ENCODE measurements at regions not wholly inside any gene's neighbourhood (a gene's known extent, or its start where the extent isn't known, plus 50 kb on each side); places are given as distances from the start of the nearest gene placed in this dataset.

DNA sequence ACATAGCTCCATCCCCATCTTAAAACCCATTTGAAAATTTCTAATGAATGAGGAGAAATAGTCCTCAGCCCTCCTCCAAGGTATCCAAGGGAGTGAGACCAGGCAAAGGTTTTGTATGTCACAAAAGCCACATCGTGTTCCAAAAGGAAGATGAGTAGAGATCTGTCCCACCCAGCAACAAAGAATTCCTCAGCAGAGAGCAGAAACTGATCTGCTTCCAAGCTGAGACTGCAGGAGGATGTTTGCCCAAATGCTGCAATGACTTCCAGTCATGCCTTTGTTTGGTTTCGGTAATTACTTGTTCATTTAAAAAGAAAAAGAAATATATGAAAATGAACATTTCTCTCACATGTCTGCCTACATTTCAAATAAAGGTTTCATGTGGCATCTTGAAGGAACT, 186.9 kb downstream of the SETD4 start:
- peak overlapping the region in 2 of 4 donors; percentile 20 to 60 for H3K27ac ChIP-seq
- no peaks in the 10 kb centered on the region for H3K27me3 ChIP-seq
- 33 to 34% methylated on average over 2 of the region's 2 CpGs for WGBS, 2 donors
- DNase-seq (ENCODE audit: low spot score in 2 of 2) = no peak
- TF ChIP-seq EP300 (IDR thresholded peaks at IDR 0.05) = no peak
- TF ChIP-seq POLR2A (IDR thresholded peaks at IDR 0.05) = no peak
- TF ChIP-seq CTCF (IDR thresholded peaks at IDR 0.05) = no peak
- peaks cover 0 to 20% (median 3%) of the 10 kb centered on the region in 4 donors for H3K4me1 ChIP-seq
- no peaks in the 10 kb centered on the region for H3K36me3 ChIP-seq
- H3K9me3 ChIP-seq = peaks cover 0 to 8% (median 0%) of the 10 kb centered on the region in 4 donors
- no peak overlapping the region for H3K4me3 ChIP-seq

DNA sequence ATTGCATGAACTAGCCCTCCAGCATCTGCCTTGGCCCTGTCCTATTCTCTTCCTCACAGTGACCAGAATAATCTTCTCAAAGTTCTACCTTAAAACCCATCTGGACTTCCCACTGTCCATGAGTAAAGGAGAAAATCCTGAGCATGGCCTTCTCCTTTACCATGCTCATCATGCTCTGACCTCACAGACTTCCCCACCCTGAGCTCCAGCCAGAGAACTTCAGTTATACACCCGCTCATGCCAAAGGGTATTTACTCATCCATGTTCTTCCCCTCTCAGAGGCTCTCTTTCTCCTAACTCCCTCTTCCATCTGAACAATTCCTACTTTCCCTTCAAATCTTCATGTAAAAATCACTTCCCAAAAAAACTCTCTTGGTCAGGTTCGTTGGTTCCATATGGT, 188.4 kb downstream of the SETD4 start:
- no peak for TF ChIP-seq EP300 (IDR thresholded peaks at IDR 0.05)
- no peak for TF ChIP-seq POLR2A (IDR thresholded peaks at IDR 0.05)
- no peak for TF ChIP-seq CTCF (IDR thresholded peaks at IDR 0.05)
- no peaks in the 10 kb centered on the region for H3K27me3 ChIP-seq
- H3K9me3 ChIP-seq = peaks cover 0 to 8% (median 0%) of the 10 kb centered on the region in 4 donors
- no peak overlapping the region for H3K4me3 ChIP-seq
- 95 to 98% methylated on average over 2 of the region's 2 CpGs for WGBS, 2 donors
- H3K4me1 ChIP-seq = peaks cover 0 to 20% (median 3%) of the 10 kb centered on the region in 4 donors
- H3K27ac ChIP-seq = no peak overlapping the region
- no peak for DNase-seq (ENCODE audit: low spot score in 2 of 2)
- no peaks in the 10 kb centered on the region for H3K36me3 ChIP-seq

GRCh38 chr21:35868869-35869223, 191.5 kb downstream of the SETD4 start:
- Histone ChIP-seq H3K27ac (no peak overlapping the region), H3K27me3 (no peaks in the 10 kb centered on the region), H3K9me3 (peaks cover 0 to 6% (median 0%) of the 10 kb centered on the region in 4 donors), H3K4me1 (peaks cover 0 to 9% (median 3%) of the 10 kb centered on the region in 4 donors), H3K36me3 (no peaks in the 10 kb centered on the region), H3K4me3 (no peak overlapping the region)
- no peak for DNase-seq (ENCODE audit: low spot score in 2 of 2)
- no peak for TF ChIP-seq CTCF (IDR thresholded peaks at IDR 0.05)
- TF ChIP-seq POLR2A (IDR thresholded peaks at IDR 0.05) = no peak
- TF ChIP-seq EP300 (IDR thresholded peaks at IDR 0.05) = no peak

DNA sequence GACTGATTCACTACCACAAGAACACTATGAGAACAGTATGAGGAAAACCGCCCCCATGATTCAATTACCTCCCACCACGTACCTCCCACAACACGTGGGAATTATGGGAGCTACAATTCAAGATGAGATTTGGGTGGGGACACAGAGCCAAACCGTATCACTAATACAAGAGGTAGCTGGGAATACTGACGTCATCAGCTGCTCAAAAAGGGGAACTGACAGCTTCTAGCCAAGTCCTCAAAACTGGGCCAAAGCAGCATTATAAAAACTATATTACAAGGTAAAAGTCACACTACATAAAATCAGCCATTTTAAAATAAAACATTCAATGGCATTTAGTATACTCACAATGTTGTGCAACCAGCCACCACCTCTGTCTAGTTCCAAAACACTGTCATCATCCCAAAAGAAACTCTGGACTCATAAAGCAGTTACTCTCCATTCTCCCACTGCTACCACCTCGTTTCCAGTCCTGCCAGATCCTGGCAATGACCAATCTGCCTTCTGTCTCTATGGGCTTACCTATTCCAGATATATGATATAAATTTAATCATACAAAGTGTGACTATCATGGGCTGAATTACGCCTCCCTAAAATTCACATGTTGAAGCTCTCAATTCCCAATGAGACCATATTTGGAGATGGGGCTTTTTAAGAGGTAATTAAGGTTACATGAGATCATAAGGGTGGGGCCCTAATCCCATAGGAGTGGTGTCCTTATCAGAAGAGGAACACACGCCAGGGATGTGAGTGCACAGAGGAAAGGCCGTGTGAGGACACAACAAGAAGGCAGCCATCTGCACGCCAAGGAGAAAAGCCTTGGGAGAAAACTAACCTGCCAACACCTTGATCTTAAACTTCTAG, 192.1 kb downstream of the SETD4 start:
- 74 to 84% methylated on average over 10 of the region's 10 CpGs for WGBS, 2 donors
- TF ChIP-seq EP300 (IDR thresholded peaks at IDR 0.05) = no peak
- no peak for DNase-seq (ENCODE audit: low spot score in 2 of 2)
- H3K36me3 ChIP-seq = no peaks in the 10 kb centered on the region
- H3K27ac ChIP-seq = no peak overlapping the region
- peaks cover 0 to 6% (median 2%) of the 10 kb centered on the region in 4 donors for H3K4me1 ChIP-seq
- no peaks in the 10 kb centered on the region for H3K27me3 ChIP-seq
- peaks cover 0 to 6% (median 0%) of the 10 kb centered on the region in 4 donors for H3K9me3 ChIP-seq
- H3K4me3 ChIP-seq = no peak overlapping the region

- H3K36me3 ChIP-seq = no peaks in the 10 kb centered on the region
- WGBS, 2 donors = 80 to 91% methylated on average over 4 of the region's 4 CpGs
- H3K9me3 ChIP-seq = peaks cover 0 to 6% (median 0%) of the 10 kb centered on the region in 4 donors
- no peak overlapping the region for H3K4me3 ChIP-seq
- H3K27me3 ChIP-seq = no peaks in the 10 kb centered on the region
- H3K27ac ChIP-seq = no peak overlapping the region
- DNase-seq (ENCODE audit: low spot score in 2 of 2) = no peak
- H3K4me1 ChIP-seq = peaks cover 0 to 25% (median 7%) of the 10 kb centered on the region in 4 donors
- no peak for TF ChIP-seq EP300 (IDR thresholded peaks at IDR 0.05)
- TF ChIP-seq CTCF (IDR thresholded peaks at IDR 0.05) = no peak
- no peak for TF ChIP-seq POLR2A (IDR thresholded peaks at IDR 0.05)
Measured at GRCh38 chr21:35864039-35864438, 196.3 kb downstream of the SETD4 start.

Measured in tibial nerve (tissue), 4 donors.